ENCODE measurements at regions not wholly inside any gene's neighbourhood (a gene's known extent, or its start where the extent isn't known, plus 50 kb on each side); places are given as distances from the start of the nearest gene placed in this dataset.

DNA sequence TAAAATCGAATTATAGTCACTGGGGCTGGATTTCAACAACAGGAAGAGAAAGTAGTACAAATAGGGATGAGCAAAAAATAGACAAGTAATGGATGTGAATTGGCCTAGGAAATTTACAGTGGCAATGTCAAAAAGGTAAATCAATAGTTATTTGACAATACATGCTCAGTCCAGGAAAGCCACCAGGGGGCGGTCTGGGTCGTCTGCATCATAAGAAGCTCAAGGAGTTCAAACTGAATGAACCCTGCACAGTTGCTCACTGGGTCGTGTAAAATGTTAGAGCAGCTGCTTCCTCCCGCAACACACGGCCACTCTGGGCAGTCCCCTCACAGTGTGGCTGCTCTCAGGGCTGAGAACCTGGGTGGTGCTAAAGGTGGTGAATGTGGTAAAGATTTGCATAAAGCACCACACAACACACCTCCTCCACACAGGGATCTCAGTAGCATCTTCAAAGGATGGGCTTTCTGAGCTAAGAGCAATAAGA lies 85.9 kb downstream of the ZNF280B start:
- DNase-seq: peak; percentile 83

DNA sequence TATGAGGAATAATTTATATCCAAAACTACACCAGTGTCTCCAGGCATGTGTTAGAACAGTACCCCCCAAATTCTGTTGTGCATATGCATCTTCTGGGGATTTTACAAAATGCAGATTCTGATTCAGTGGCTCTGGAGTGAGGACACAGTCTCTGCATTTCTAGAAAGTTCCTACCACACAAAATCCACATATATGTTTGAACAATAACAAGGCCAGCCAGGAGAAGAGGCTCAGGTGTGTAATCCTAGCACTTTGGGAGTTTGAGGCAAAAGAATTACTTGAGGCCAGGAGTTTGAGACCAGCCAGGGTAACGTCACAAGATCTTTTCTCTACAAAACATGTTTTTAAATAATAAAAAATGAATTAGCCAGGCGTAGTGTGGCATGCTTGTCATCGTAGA lies 84.9 kb downstream of the ZNF280B start:
- DNase-seq: no peak

DNA sequence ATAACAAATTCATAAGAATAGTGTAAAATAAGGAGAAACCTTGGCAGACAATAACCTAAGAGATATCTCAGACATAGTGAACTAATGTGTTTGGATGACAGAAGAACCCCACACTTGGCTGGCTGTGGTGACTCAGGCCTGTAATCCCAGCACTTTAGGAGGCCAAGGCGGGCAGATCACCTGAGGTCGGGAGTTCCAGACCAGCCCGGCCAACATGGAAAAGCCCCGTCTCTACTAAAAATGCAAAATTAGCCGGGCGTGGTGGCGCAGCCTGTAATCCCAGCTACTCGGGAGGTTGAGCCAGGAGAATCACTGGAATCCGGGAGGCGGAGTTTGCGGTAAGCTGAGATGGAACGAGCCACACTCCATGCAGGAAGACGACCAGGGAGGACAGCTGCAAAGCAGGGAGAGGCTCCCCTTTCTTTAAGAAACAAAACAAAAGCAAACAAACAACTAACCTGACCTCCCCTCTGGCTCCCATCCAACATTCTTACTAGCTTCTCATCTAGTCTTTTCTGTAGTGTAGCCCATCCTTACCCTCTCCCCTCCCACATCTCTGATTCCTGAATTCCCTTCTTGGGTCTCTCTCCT lies 84.2 kb downstream of the ZNF280B start:
- DNase-seq: no peak

DNA sequence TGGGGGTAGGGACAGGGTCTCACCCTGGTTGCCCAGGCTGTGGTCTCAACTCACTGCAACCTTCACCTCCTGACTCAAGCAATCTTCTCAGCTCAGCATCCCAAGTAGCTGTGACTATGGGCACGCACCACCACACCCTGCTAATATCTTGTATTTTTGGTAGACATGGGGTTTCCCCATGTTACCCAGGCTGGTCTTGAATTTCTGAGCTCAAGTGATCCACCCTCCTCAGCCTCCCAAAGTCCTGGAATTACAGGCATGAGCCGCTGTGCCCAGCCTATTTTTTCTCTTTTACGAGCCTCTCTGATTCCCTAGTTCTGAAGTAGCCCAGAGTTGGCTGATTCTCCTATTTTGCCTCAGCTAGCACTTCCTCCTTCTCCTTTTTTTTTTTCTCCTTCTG lies 83.6 kb downstream of the ZNF280B start:
- DNase-seq: no peak

DNA sequence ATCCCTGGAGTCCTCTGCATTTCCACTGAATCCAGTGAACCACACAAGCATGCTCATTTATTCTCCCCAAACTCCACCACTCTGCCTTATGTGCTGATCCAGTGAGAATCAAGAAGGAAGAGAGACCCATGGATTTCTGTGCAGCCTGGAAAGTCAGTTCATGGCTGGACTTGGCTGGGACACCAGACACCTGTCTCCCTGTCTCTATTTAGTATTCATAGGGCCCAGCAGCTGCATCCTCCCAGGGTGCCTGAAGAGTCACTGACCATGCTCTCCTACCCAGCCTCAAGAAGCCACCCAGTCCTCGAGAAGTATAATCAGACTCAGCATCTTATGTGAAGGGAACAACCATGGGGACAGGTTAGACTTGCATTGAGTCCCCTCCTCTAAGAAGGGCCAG lies 83.2 kb downstream of the ZNF280B start:
- DNase-seq: no peak

DNA sequence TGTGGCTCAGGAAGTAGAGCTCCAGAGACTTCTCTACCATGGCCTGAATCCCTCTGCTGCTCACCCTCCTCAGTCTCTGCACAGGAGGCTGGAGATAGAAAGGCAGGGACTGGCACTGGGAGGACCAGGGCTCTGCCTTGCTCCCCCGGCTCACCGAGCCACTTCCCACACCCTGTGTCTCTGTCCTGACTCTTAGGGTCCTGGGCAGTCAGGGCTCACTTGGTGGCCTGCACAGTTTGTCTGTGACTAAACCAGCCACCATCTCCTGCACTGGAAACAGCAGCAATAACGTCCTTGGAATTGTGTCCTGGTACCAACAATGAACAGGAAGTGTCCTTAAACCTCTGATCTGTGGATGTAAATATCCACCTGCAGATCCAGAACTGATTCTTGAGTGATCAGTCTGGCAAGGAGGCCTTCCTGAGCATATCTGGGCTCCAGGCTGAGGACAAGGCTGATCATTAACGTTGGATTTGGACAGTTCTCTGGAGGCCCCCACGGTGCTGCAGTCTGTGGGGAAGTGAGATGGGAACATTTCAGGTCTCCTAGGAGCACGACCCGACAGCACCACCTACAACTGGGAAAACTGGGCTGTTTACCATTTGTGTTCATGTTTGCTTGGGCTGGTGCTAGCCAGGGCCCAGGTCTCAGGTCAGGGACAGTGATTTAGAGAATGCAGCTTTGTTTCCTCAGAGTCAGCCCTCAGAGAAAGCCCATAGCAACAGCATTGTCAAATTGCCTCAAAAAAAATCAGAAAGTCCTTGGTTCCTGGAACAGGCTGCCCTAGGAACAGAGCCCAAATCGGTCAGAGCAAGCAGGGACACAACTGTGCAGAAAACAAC lies 82.5 kb downstream of the ZNF280B start:
- DNase-seq: no peak

DNA sequence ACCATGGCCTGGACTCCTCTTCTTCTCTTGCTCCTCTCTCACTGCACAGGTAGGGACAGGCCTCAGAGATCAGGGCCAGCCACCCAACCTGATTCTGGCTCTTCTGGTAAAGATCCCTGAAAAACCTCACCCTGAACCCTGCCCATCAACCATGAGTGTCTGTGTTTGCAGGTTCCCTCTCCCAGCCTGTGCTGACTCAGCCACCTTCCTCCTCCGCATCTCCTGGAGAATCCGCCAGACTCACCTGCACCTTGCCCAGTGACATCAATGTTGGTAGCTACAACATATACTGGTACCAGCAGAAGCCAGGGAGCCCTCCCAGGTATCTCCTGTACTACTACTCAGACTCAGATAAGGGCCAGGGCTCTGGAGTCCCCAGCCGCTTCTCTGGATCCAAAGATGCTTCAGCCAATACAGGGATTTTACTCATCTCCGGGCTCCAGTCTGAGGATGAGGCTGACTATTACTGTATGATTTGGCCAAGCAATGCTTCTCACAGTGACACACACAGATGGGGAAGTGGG lies 80.9 kb downstream of the ZNF280B start:
- DNase-seq: no peak

DNA sequence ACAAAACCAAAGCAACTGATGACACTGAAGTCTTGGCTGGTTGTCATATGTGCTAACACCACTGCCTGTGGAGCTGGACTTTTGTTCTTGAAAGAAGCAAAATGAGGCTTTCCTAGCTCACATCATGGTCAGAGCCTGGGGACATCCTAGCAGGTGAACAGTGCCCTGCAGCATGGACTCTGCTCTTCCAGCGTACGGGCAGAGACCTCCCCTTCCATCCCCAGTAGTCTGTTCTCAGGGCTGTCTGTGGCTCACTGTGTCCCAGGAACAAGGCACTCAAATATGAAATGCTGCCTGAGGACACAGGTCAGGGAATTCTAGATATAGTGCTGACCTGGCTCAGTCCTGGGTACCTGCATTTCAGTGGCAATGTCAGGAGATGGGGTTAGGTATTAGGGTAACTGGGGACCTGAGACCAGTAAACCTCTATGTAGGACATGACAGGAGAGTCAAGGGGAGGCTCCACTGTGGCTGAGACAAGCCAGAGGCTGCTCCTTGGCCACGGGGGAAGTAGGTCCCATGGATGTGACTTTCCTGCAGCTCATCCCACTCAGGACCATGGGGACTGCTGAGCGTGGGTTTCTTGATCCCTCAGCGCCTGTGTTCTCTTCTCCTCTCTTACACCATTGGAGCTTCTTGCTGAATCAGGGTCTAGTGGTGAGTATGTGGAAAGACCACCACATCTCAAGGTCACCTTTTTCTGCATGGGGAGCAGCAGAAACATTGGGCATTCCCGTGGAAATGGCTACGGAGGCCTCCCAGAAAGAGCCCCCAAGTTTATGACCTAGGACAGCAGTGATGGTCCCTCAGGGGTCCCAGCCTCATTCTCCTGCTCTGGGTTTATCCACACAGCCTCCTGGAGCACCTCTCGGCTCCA lies 80.1 kb downstream of the ZNF280B start:
- DNase-seq: no peak

DNA sequence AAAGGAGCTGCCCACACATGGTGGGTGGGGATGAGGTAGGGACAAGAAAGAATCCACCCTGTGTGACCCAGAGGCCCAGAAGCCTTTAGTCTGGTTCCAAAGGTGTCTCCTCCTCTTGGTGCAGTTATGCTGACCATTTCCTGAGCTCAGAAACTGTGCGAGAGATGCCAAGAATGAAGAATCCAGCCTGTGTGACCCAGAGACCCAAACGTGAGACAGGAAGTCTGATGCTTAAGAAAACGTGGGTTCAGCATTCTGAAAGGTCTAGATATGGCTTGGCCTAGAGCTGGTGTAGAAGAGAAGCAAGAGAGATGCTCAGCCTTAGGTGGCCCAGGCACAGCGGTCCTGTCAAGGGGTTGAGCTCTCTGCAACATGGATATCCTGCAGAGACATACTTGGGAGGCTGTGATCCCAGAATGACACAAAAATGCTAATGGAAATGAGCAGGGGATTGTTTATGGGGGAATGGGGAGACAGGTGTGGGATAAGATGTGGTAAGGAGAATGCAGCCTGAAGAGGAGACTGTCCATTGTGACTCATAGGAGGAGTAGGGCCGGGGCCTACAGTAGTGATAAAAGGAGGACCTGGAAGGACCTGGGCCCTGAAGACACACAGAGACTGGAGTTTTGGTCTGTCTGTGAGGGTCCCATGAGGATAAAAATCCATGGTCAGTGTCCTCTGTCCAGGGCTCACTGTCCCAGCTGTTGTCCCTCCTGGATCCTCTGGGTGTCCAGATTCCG lies 79.0 kb downstream of the ZNF280B start:
- no peak for DNase-seq

DNA sequence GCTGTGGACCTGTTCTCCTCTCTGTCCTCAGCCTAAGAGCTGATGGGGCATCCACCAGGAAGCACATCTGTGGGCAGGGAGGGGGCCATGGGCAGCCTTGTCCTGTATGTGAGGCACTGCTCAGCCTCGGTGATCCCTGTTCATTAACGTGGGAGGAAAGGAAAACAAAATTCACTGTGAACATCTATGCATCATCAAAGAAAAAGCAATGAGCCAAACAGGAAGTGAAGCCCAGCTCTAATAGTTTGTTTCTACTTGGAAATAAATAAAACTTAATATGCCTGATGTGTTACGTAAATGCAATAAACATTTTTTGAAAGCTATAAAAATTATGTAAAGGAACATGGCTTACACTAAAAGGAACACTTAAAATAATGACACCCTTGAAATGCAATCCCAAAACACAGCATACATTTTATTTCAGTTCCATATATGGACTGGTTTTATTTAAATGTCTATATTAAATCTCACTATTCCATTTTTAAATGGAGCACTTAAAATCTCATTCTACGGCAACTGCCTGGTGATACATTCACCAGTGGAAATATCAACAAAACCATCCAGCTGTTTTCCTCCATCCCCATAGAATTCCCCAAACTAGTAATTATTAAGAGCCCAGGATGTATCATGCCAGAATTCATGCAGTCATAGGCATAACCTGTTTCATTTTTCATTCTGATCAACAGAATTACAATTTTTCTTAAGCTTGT lies 78.3 kb downstream of the ZNF280B start:
- no peak for DNase-seq

DNA sequence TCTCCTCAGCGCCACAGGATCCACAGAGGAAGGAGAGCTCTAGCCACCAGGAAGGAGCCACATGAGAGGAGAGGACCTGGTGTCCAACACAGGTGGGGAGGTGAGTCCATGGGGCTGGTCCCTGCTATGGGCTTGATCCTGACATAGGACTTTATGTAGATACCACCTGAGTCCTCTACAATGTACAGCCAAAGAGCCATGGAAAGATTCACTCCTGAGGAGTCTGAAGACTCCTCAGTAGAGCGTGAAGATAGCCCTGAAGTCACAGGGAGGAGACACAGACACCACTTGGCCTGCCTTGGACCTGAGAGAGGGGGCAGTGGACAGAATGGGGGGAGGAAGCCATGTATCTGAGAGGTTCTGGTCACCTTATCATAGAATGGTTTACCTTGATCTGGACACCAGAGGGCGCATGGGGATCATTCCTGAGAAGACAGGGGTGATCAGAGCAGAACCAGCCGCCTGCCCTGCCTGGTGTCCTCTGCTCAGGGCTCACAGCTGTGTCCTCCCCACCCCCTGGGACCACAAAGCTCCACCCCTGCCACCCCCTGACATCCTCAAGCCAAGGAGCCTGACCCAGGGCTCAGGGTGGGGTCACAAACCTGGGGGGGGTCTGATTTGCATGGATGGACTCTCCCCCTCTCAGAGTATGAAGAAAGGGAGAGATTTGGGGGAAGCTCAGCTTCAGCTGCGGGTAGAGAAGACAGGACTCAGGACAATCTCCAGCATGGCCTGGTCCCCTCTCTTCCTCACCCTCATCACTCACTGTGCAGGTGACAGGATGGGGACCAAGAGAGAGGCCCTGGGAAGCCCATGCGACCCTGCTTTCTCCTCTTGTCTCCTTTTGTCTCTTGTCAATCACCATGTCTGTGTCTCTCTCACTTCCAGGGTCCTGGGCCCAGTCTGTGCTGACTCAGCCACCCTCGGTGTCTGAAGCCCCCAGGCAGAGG lies 77.0 kb downstream of the ZNF280B start:
- DNase-seq: peak; percentile 78

DNA sequence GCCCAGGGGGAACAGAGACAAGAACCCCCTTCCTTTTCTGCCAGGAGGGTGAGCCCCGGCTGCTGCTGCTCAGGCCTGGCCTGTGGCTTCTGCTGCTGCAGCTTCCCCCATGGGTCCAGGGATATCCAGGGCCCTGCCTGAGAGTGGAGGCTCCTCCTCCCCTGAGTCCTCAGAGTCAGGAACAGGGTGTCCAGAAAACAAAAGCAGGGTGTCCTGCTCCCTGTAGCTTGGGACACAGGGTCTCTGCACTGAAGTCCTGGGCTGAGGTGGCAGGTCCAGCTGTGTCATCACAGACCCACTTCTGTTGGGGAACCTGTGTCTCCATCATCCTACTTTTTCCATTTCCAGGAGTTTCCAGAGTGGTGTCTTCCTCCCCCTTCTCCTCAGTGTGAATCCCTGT lies 76.1 kb downstream of the ZNF280B start:
- no peak for DNase-seq

DNA sequence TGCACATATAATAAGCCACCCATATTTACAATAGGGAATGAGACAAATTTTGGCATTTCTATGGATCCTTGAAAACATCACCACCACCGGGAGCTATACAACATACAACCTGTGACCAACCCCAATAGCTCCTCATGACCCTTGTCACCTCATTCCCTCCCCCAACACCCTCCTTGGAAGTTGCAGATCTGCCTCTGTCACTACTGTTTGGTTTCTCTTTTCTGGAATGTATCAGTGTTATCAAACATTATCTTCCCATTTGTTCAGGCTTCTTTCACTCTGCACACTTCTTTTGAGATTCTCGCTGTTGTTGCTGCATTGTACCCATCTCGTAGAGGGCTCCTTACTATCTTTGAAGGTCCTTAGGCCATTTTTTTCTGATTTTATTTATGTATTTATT lies 75.6 kb downstream of the ZNF280B start:
- no peak for DNase-seq

DNA sequence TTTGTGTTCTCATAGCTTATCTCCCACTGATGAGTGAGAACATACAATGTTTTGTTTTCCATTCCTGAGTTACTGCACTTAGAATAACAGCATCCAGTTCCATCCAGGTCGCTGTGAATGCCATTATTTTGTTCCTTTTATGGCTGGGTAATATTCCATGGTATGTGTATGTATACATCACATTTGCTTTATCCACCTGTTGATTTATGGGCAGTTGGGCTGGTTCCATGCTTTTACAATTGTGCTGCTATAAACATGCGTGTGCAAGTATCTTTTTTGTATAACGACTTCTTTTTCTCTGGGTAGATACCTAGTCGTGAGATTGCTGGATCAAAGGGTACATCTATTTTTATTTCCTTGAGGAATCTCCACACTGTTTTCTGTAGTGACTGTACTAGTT lies 74.8 kb downstream of the ZNF280B start:
- no peak for DNase-seq
